Renal cortex interstitium (tissue), 11 donors: ENCODE measurements at regions not wholly inside any gene's neighbourhood (a gene's known extent, or its start where the extent isn't known, plus 50 kb on each side); places are given as distances from the start of the nearest gene placed in this dataset.
A peak's percentile ranks its signal among the peaks of the same experiment; 100 is the strongest.

Source experiments
- DNase-seq, 11 donors: peaks; one replicate each; pipeline ENCODE4 v3.0.0-alpha.2; 2013; ENCODE audit warnings: low read depth in 9 of 11, low spot score in 4 of 11; ENCODE audit errors: extremely low read depth in 1 of 11

DNA sequence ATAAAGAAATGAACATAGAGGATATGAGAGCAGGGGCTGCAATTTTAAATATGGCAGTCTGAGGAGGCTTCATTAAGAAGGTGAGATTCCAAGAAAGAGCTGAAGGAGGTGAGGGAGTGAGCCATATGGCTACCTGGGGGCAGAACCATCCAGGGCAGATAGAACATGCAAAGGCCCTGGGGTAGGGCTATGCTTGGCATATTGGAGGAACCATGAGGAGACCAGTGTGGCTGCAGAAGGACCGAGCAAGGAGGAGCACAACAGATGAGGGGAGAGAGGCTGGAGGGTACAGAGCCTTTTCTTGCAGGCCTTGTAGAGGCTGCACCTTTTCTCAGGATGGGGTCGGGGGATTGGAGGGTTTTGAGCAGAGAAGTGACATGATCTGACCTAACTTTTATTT lies 69.5 kb upstream of the GATA6 start:
- no peak for DNase-seq

DNA sequence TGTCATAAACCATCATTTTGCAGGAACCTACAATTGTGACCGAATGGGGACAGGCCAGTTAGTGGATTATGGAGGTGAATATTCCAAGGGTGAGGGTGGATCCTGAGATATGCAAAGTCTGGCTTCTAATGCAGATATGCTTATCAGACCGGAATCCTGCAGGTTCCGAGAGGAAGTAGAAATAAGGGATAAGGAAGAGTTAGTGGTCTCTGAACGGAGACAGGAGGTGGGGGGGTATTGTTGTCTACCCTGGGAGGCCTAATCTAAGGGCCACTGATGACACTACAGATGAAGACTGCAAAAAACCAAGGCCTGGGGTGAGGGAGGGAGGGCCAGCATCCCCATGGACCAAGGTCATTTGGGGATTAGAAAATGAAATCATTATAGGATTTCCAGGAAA lies 67.7 kb upstream of the GATA6 start:
- DNase-seq = no peak

DNA sequence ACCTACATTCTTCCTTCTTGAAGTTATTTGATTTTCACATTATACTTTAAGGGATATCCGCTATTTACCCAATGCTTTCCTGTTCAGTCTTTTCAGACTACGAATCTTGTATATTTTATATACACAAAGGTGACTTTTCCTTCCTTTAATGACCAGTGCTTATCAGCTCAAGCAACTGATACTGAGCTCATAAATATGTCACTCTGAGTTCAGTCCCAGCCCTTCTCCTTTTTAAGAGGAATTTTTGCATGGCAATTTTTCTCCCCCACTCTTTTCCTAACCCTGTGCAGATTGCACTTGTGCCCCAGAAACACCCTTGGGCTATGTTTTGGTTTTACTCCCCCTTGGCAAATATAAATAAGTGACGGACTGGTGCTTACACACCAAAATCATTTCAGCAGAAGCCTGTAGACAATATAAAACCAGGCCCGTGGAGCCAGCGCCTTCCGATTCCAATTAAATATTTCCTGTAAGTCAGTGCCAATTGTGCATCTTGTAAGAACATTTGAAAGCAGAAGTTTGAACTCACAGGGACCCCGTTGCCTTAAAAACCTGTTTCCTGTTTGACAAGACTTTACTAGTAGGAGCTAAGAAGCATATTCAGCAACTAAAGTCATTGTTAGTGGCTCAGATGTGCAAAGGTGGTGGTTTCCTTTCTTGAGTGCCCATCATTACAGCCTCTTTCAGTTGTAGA lies 66.3 kb upstream of the GATA6 start:
- DNase-seq = peak in 5 of 11 donors; percentile 15 to 29 (median 23)

DNA sequence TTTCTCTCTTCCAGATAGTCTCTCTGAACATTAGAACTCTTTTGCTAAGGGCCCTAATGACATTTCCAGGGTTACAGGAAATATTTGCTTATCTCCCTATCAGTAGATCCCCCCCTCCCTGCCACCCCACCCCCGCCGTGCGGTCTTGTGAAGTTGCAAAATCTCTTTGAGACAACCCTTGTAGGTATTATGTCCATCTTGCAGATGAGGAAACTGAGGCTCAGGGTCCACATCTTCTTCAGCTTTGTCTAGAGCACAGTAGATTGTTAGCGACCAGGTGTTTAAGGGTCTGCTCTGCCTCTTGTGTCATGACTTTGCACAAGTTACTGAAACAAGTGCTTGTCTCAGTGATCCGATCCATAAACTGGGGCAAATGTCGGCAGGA lies 65.8 kb upstream of the GATA6 start:
- no peak for DNase-seq

GRCh38 chr18:22106536-22107292 lies 62.7 kb upstream of the GATA6 start:
- DNase-seq = no peak

DNA sequence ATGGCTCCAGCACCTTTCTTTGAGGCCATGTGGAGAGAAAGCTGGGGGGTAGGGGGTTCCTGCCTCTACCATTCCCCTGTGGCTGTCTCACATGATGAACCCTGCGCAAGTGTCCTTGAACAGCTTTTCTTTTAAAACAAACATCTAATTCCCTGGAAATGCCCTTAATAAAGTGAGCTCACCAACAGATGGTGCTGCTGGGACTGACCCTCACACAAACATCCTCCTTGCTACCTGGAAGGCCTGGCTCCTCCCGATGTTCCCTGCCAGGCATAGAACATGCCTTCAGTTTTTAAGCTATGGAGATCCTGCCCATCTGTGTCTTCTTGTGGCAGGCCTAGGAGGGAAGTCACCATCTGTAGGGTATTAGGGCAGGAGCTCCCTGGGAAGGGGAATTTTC lies 60.7 kb upstream of the GATA6 start:
- DNase-seq = no peak

DNA sequence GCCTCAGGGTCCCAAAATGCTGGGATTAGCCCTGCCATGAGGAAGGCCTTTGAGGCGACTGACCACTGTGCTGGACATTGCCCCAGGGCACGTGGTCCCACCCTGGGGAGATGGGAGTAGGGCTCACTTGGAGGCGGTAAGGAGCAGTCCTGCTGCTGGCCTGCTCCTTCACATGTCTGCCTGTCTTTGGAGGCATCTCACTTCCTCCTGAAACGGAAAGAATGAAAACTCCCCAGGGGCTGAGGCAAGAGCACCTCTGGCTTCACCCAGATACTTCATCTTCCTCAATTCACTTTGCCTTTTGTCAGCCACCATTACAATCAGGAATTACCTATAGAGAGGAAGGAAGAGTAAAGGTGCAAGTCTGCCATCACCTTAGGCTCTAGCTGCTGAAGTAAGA lies 59.9 kb upstream of the GATA6 start:
- DNase-seq = no peak

DNA sequence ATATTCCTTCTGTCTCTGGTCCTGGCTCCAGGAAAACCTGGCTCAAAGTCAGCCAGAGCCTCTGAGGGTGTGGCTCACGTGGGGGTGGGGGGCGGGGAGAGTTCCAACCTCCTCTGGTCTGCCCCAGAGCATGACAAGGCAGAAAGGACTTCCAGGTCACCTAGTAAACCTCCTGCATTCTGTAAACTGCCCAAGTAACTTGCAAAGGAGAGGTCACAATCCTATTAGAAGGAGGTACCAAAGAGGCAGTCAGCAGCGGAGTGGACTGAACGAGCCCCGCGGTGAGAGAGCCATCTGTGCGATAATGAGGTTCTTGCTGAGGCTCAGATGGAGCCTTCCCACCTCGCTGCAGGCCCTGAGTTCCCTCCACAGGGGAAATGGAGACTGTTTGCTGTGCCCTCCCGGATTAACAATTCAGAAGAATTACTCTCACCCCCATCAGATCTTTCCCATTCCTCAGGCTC lies 58.9 kb upstream of the GATA6 start:
- no peak for DNase-seq

DNA sequence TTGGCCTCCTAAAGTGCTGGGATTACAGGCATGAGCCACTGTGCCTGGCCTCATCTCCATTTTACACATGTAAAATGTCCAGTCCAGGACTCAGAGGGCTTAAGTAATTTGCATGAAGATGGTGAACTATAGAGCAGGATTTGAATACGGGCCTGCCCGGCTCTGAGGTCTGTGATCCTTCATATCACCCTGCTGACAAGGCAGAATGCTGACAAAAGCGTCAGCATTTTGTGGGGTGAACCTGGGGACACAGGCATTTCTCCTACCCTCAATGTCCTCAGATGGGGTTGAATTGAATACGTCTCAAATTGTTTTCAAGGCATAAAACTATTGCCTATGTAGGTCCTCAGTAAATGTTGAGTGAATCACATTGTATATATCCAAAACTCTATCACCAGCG lies 57.2 kb upstream of the GATA6 start:
- DNase-seq = no peak

- no peak for DNase-seq
Measured at GRCh38 chr18:22113144-22113844, 56.1 kb upstream of the GATA6 start.

GRCh38 chr18:22114526-22115321 lies 54.7 kb upstream of the GATA6 start:
- DNase-seq = no peak

DNA sequence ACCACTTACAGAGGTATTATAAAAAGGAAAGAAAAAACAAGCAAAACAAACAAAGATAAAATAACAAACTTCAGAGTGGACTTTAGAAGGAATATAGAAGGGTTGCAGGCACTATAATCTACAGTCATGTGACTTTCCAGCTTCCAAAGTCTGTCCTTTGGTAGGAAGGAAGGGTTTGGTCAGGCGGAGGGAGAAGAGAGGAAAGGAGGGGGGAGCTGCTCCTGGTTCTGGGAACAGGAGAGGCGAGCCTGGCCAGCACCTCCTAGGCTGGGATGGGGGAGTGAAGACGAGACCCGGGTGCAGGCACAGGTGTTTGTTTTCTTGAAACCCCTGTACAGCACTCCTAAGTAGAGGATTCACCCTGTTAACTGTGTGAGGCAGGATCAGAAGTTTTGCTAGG lies 53.8 kb upstream of the GATA6 start:
- DNase-seq = no peak
